ENCODE measurements at regions not wholly inside any gene's neighbourhood (a gene's known extent, or its start where the extent isn't known, plus 50 kb on each side); places are given as distances from the start of the nearest gene placed in this dataset.

- FAIRE-seq = no peak
- no peak for DNase-seq (ENCODE audit: extremely low spot score, insufficient read length, low read depth)
Measured at GRCh38 chr6:14442242-14442641, 324.7 kb downstream of the CD83 start.

- DNase-seq (ENCODE audit: extremely low spot score, insufficient read length, low read depth) (no peak), FAIRE-seq (no peak)
Measured at GRCh38 chr6:14443629-14444268, 326.2 kb downstream of the CD83 start.

- no peak for DNase-seq (ENCODE audit: extremely low spot score, insufficient read length, low read depth)
Measured at GRCh38 chr6:14444295-14444972, 326.9 kb downstream of the CD83 start.

GRCh38 chr6:14447240-14447639 lies 329.7 kb downstream of the CD83 start:
- no peak for FAIRE-seq
- DNase-seq (ENCODE audit: extremely low spot score, insufficient read length, low read depth) = no peak

More at GRCh38 chr6:14444295-14444972, 326.9 kb downstream of the CD83 start:
- FAIRE-seq = no peak

GRCh38 chr6:14448246-14448645 lies 330.7 kb downstream of the CD83 start:
- FAIRE-seq (no peak), DNase-seq (ENCODE audit: extremely low spot score, insufficient read length, low read depth) (no peak)

DNA sequence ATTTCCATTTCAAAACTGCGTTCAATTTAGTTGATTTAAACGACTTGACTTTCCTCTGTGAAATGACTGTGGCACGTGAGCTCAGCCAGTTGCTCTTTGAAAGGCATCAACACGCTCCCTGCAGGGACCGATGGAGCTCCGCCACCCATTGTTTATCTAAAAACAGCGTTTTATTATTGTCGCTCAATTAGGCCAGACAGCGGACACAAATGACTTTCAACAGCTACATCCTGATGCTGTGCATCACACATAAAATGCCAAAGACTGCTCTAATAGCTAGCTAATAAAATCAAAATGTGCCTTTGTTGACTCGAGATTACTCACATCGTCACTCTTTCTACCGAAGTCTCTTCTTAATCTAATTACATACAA lies 332.5 kb downstream of the CD83 start:
- no peak for FAIRE-seq
- DNase-seq (ENCODE audit: extremely low spot score, insufficient read length, low read depth) = no peak

DNA sequence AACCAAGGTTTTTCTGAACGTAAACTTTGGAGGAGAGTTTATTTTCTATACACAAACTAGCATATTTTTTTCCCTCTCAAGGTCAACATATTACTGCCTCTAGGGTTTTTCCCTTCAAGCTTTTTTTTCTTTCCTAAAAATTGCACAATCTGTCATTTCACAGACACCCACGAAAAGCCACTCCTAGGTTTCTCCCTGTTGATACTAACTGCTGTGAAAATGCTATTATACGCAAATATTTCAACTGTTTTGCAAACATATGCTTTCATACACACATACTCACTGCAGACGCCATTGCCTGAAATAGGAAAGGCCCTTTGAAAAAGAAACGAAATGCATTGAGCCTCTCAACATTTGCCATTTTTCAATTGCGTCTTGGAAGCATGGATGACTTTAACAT lies 333.0 kb downstream of the CD83 start:
- DNase-seq (ENCODE audit: extremely low spot score, insufficient read length, low read depth) = no peak
- no peak for FAIRE-seq

GRCh38 chr6:14451594-14452374 lies 334.2 kb downstream of the CD83 start:
- DNase-seq (ENCODE audit: extremely low spot score, insufficient read length, low read depth) (no peak), FAIRE-seq (no peak)

DNA sequence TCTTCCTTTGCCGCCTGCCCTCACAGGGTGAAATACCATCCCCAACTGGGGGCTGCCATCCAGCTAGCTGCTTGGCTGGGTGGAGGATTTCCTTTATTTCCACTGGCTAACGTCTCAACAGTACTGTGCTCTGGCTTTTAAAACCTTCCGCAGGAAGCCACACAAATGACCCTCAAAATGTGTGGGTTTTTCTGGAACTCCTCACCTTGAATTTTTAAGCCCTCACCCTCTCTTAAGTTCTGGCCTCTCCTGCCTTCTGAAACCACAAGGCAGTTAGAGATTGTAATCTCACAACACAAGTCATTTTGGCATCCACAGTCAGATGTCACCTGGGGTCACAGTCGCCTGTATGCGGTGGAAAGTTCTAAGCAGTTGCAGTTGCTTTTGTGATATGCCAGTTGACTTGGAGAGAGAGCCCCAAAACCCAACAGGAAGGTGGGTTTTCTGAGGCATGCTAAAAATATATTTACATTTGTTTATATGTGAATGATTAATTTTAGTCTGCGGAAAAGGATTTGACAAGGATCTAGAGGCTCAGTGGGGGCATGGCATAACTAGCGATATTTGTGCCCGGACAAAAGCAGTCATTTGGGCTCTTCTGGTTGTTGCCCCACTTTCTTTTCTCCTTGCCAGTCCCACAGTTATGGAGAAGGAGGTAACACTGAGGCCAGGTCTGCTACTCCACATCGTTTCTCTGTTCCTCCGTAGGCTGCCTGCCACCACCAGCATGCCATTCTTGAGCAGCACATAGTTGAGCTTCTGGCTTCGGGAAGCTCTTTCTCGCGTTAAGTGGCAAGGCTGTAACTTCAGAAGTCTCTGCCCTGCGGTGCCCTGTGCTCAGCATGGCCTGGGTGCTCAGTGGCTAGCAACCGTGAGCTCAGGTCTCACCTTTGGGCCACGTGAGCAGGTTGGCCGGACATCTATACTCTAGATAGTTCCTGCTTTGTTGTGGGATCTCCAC lies 335.3 kb downstream of the CD83 start:
- FAIRE-seq = no peak
- DNase-seq (ENCODE audit: extremely low spot score, insufficient read length, low read depth) = no peak

- no peak for FAIRE-seq
Measured at GRCh38 chr6:14453712-14454472, 336.3 kb downstream of the CD83 start.

DNA sequence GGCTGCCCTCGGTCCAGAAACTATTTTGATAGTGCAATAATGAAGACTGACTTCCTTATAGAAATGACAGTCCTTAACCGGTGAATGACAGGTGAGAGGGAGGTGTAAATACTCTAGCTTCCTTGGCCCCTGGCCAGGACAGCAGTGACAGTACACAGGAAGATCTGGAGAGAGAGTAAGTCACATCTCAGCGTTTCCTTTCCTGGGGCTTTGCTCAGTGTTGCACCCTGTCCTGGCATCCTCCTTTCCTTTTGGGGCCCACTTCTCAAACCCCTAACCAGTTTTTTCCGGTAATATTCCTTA lies 336.9 kb downstream of the CD83 start:
- FAIRE-seq = no peak
- DNase-seq (ENCODE audit: extremely low spot score, insufficient read length, low read depth) = no peak

More at GRCh38 chr6:14453712-14454472, 336.3 kb downstream of the CD83 start:
- no peak for DNase-seq (ENCODE audit: extremely low spot score, insufficient read length, low read depth)

GRCh38 chr6:14455427-14455826 lies 337.9 kb downstream of the CD83 start:
- no peak for DNase-seq (ENCODE audit: extremely low spot score, insufficient read length, low read depth)
- FAIRE-seq = no peak

DNA sequence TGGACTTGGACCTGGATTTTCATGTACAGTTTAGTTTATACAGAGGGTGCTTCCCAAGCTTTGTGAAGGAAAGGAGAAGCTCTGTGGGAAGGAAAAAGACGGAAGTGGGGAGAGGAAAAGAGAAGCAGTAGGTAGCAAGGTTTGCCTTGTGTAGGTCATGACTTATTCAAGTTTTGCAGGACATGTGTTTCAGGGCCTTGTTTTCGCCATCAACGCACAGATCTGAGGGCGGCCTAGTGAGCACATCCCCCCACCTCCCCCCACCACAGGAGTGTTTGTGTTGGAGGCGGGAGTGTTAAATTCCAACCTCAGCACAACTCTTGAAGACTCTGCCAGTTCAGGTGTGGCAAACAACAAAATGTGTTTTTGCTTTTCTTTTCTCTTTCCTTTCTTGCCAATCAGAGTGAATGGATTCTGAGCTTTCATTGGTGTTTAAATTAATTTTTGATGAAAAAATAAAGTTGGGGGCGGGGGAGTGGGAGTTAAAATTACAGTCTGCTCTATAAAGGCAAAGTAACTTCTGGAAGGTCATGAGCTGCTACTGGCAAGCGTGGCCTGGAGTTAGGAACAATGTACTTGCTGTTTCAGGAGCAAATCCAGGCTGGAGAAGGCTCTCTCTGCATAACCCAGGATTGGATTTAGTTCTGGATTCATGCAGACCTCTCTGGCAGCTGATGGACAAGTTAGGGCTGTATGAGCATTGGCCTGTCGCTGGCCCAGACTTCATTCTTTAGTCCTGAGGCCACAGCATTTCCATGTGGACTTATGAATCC lies 338.5 kb downstream of the CD83 start:
- DNase-seq (ENCODE audit: extremely low spot score, insufficient read length, low read depth) = no peak
- FAIRE-seq = no peak

DNA sequence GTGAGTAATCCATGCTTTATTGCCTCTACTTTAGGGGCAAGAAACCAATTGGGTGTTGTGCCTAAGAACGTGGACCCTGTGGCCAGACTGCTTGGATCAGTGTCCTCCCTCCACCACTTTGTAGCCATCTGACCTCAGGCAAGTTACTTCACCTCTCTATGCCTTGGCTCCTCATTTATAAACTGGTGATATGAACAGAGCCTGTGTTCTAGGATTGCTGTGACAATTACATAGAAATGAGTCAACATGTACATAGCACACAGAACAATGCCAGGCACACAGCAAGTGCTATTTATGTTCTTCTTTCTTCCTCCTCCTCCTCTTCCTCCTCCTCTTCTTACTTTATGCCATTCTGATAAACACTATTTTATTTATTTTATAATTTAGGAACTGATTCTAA lies 339.4 kb downstream of the CD83 start:
- DNase-seq (ENCODE audit: extremely low spot score, insufficient read length, low read depth) (no peak), FAIRE-seq (no peak)

- DNase-seq (ENCODE audit: extremely low spot score, insufficient read length, low read depth) (no peak), FAIRE-seq (no peak)
Measured at GRCh38 chr6:14458669-14459266, 341.2 kb downstream of the CD83 start.

- no peak for FAIRE-seq
- DNase-seq (ENCODE audit: extremely low spot score, insufficient read length, low read depth) = no peak
Measured at GRCh38 chr6:14459315-14459714, 341.7 kb downstream of the CD83 start.

GRCh38 chr6:14460556-14460955 lies 343.0 kb downstream of the CD83 start:
- DNase-seq (ENCODE audit: extremely low spot score, insufficient read length, low read depth) (no peak), FAIRE-seq (no peak)

GRCh38 chr6:14462135-14462534 lies 344.6 kb downstream of the CD83 start:
- FAIRE-seq (no peak), DNase-seq (ENCODE audit: extremely low spot score, insufficient read length, low read depth) (no peak)

Data from GM18507 (cell line).